Pancreas (tissue), 10 donors: ENCODE measurements at regions not wholly inside any gene's neighbourhood (a gene's known extent, or its start where the extent isn't known, plus 50 kb on each side); places are given as distances from the start of the nearest gene placed in this dataset.

Source experiments
- ATAC-seq, 4 donors: fragments of 200-7000 bp; cut with Tn5 transposase; one replicate each; pipeline versions ENCODE4 v1.8.0 to v1.9.1; 2020; ENCODE audit warnings: mild to moderate bottlenecking in 4 of 4, moderate library complexity in 4 of 4
- DNase-seq, 6 donors: peaks; one replicate each; pipeline ENCODE4 v3.0.0-alpha.2; 2020
- FAIRE-seq: peaks from 2 replicates; lab custom pipeline; 2012; peaks lifted over from hg19 to GRCh38; lab: Jason Lieb, UNC
- H3K27ac ChIP-seq, 4 donors: fragments of 200-600 bp; sonication (generic); 1 replicate in 3 of 4; 2 replicates in 1 of 4; pipeline versions ENCODE4 v1.5.0 to v1.8.0; 2020
- H3K27me3 ChIP-seq, 4 donors: fragments of 200-600 bp; one replicate each; pipeline ENCODE4 v1.8.0; 2021
- H3K36me3 ChIP-seq, 3 donors: fragments of 200-600 bp; sonication (generic) in 1 of 3; one replicate each; pipeline versions ENCODE4 v1.5.0 to v1.8.0; 2020 to 2021
- H3K4me1 ChIP-seq, 3 donors: fragments of 200-600 bp; one replicate each; pipeline ENCODE4 v1.8.0; 2021
- H3K4me3 ChIP-seq, 4 donors: fragments of 200-600 bp; sonication (generic) in 2 of 4; one replicate each; pipeline versions ENCODE4 v1.5.0 to v1.8.0; 2020 to 2021
- H3K9me3 ChIP-seq, 4 donors: fragments of 200-600 bp; one replicate each; pipeline ENCODE4 v1.8.0; 2021
- WGBS, 2 donors: extraction: QIAGEN DNeasy Blood & Tissue Kit; methylation state at CpG; one replicate each; pipeline ENCODE4 v1.1.7; 2013; 5-methylcytosine and 5-hydroxymethylcytosine counted together
- intact Hi-C, 3 donors: fragments of 100-400 bp; cut with DNase I; formaldehyde crosslinking; loops; one replicate each; pipeline versions ENCODE4 v1.11.1 to v1.14.2; 2022
- TF ChIP-seq, protein P1 (sequence below), 4 donors: fragments of 200-600 bp; sonication (generic) in 3 of 4; IDR thresholded peaks; one replicate each; pipeline versions ENCODE4 v1.5.0 to v1.8.0; 2021; ENCODE audit warnings: antibody characterized with exemption in 4 of 4
- donor health status: healthy with polysubstance abuse.
- donor health status: DM: no; HTN: no; CAD: no; lungs with moderate emphysema.
- donor health status: DM: no; HTN: no; CAD: no.
- donor health status: control.
- donor health status: control.
- donor health status: Bipolar disorder and iron deficiency.
- donor health status: DM: yes; HTN: yes; CAD: no.
- donor health status: DM: no; HTN: no; CAD: no.
- donor health status: DM: no; HTN: no; CAD: no.
- donor health status: DM: yes; HTN: yes; CAD: no.

DNA sequence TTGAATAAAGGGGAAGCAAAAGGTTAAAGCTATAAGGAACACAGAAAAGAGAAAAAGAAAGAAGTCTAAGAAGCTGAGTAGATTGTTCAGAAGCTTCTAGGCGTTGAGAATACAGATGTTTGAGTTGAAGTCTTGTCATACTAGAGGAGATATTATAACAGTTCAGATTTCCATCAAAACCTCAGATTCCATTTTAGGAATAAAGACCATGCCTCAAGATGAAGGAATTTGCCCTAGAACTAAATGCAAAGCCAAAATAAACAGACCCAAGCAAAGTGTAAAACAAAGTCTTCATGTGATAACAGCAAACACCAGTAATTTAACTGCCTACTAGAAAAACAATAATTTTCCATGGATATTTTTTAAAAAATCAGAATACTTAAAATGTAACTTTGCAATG lies 476.5 kb upstream of the POT1 start:
- WGBS, 2 donors, result 39 to 43% methylated on average over 1 of the region's 1 CpG
- no peak overlapping the region for H3K27ac ChIP-seq
- TF ChIP-seq, protein P1, sequence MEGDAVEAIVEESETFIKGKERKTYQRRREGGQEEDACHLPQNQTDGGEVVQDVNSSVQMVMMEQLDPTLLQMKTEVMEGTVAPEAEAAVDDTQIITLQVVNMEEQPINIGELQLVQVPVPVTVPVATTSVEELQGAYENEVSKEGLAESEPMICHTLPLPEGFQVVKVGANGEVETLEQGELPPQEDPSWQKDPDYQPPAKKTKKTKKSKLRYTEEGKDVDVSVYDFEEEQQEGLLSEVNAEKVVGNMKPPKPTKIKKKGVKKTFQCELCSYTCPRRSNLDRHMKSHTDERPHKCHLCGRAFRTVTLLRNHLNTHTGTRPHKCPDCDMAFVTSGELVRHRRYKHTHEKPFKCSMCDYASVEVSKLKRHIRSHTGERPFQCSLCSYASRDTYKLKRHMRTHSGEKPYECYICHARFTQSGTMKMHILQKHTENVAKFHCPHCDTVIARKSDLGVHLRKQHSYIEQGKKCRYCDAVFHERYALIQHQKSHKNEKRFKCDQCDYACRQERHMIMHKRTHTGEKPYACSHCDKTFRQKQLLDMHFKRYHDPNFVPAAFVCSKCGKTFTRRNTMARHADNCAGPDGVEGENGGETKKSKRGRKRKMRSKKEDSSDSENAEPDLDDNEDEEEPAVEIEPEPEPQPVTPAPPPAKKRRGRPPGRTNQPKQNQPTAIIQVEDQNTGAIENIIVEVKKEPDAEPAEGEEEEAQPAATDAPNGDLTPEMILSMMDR (IDR thresholded peaks at IDR 0.05), result no peak
- H3K27me3 ChIP-seq, result no peaks in the 10 kb centered on the region
- DNase-seq (no peak), FAIRE-seq (no peak), ATAC-seq (no peak)
- no peak overlapping the region for H3K4me3 ChIP-seq
- no peaks in the 10 kb centered on the region for H3K36me3 ChIP-seq
- intact Hi-C loops, result no loop called here
- no peaks in the 10 kb centered on the region for H3K9me3 ChIP-seq
- no peaks in the 10 kb centered on the region for H3K4me1 ChIP-seq

DNA sequence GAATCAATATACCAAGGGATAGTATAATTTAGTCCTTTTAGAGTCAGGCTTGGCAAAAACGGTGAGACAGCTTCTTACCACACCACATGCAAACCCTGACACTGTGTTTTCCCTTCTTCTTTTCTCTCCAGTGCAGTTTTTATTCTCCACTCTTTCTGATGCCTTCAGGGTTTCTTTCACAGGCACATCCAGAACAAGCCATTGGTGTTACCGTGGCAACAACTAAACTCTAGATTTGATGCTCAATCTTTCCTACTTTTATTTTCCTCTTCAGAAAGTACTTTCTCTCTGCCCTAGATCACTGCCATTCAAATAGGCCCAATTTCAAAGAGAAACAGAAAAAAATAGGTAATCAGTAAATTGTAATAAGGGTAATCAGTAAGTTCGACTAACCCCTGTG lies 469.8 kb upstream of the POT1 start:
- no peak for ATAC-seq
- H3K27ac ChIP-seq, result no peak overlapping the region
- H3K4me3 ChIP-seq, result no peak overlapping the region
- H3K36me3 ChIP-seq, result no peaks in the 10 kb centered on the region
- DNase-seq, result no peak
- H3K4me1 ChIP-seq, result no peaks in the 10 kb centered on the region
- no peak for FAIRE-seq
- H3K27me3 ChIP-seq, result no peaks in the 10 kb centered on the region
- intact Hi-C loops, result no loop called here
- H3K9me3 ChIP-seq, result no peaks in the 10 kb centered on the region
- WGBS, 2 donors, result 68 to 82% methylated on average over 3 of the region's 3 CpGs
- TF ChIP-seq, protein P1 (IDR thresholded peaks at IDR 0.05), result no peak

DNA sequence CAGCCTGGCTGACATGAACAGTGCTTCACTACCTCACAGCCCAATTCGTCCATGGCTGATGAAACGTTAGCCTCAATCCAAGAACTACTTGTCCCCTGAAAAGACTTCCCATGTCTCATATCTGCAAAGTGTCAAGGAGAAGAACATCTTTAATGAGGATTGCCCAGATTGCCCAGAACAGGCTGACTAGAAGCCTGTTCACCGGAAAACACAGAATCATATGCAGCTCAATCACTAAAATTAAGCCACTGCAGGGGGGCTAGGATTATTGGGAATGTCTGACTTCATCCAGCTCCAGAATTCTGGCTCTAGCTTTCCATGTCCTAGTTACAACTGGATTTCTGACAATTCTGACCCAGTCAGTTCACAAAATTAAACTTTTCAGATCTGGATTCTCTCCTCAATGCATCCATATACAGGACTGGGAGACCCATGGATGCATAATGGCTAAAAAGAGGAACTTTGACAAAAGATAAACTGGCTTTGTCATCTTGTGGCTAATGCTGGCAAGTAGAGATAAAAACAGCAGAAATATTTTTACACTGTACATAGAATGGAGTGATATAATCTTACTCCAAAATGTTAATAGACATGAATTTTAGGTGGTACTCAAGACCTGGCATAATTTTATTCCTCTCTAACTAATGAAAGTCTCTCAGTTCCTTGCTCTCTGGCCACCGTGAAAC lies 467.0 kb upstream of the POT1 start:
- no peaks in the 10 kb centered on the region for H3K27me3 ChIP-seq

DNA sequence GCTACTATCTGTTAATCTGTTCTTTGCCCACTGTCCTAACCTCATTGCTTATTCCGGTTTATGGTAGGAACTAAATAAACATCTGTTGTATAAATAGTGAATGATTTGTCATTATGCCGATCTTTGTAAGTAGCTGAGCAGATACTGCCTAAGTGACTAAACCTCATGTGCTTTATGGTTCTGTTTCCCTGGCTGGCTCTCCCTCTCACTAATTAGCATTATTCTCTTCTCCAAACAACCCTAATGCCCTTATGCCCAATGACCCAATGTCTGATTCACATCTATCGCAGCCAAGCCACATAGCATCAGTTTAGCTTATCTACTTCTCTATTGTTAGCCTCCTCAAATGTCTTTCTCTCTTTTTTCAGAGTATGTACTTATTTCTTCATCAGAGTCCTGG lies 462.3 kb upstream of the POT1 start:
- no peaks in the 10 kb centered on the region for H3K9me3 ChIP-seq
- intact Hi-C loops, result no loop called here
- H3K27me3 ChIP-seq, result no peaks in the 10 kb centered on the region
- no peak overlapping the region for H3K4me3 ChIP-seq
- TF ChIP-seq, protein P1 (IDR thresholded peaks at IDR 0.05), result no peak
- FAIRE-seq (no peak), ATAC-seq (no peak), DNase-seq (no peak)
- H3K4me1 ChIP-seq, result no peaks in the 10 kb centered on the region
- no peaks in the 10 kb centered on the region for H3K36me3 ChIP-seq
- 43 to 48% methylated on average over 3 of the region's 3 CpGs for WGBS, 2 donors
- no peak overlapping the region for H3K27ac ChIP-seq

More for the DNA sequence above, 467.0 kb upstream of the POT1 start:
- Histone ChIP-seq H3K4me3 (no peak overlapping the region), H3K9me3 (no peaks in the 10 kb centered on the region), H3K4me1 (no peaks in the 10 kb centered on the region), H3K27ac (no peak overlapping the region), H3K36me3 (no peaks in the 10 kb centered on the region)
- TF ChIP-seq, protein P1 (IDR thresholded peaks at IDR 0.05), result no peak
- intact Hi-C loops, result no loop called here
- WGBS, 2 donors, result 46 to 48% methylated on average over 4 of the region's 4 CpGs
- DNase-seq, result no peak
- no peak for FAIRE-seq
- ATAC-seq, result no peak

DNA sequence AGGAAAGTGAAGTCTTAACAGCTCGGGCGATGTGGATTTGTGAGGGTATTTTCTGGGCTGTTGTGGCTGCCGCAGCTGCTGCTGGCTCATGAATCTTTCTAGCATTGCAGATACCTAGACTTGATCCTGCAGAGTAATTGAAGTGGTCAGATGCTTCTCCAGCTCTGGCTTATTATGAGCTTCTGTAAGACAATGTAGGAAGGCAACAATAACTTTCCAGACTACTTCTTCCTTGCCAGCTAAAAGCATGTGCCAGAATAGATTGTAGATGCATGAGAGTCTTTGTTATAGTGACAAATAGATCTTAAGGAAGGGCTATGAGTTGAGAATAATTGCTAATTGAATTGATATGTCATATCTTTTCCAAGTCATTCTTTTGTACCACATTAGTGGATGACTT lies 461.4 kb upstream of the POT1 start:
- no peak overlapping the region for H3K4me3 ChIP-seq
- DNase-seq (no peak), FAIRE-seq (no peak), ATAC-seq (no peak)
- no peaks in the 10 kb centered on the region for H3K4me1 ChIP-seq
- H3K27ac ChIP-seq, result no peak overlapping the region
- intact Hi-C loops, result no loop called here
- no peaks in the 10 kb centered on the region for H3K27me3 ChIP-seq
- TF ChIP-seq, protein P1 (IDR thresholded peaks at IDR 0.05), result no peak
- 42 to 48% methylated on average over 3 of the region's 3 CpGs for WGBS, 2 donors
- H3K36me3 ChIP-seq, result no peaks in the 10 kb centered on the region
- no peaks in the 10 kb centered on the region for H3K9me3 ChIP-seq
